ENCODE measurements at regions not wholly inside any gene's neighbourhood (a gene's known extent, or its start where the extent isn't known, plus 50 kb on each side); places are given as distances from the start of the nearest gene placed in this dataset.
A peak's percentile ranks its signal among the peaks of the same experiment; 100 is the strongest.

DNA sequence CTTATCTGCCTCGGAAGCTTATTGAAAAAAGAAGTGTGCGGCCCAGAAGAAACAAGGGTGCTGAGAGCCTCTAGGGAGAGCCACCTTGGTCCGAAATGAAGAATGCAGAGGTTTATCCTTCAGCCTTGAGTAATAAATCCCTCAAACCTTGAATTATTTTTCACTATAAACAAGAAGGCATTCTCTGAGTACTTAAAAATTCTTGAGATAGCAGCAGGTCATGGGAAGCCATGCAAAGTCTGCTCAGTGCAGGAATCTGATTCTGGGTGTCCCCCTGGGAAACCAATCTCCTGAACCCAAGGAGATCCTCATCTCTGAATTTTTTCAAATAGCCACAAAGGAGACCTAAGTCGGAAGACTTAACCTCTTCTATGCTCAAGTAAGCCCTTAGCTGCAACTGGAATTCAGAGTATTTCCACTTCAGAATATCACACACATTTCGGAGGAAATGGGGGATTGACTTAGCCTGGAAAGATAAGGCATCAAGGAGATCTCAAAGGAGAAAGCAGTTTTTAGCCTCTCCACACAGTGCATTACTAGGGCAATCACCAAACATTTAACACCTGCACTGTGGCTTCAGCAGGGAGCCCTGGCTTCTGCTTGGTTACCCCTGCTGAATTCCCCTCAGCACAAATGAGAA lies 365.0 kb downstream of the ETS1 start:
- no peak overlapping the region for H3K4me3 Mint-ChIP-seq
- intact Hi-C loops (cut with micrococcal nuclease), result no loop called here

DNA sequence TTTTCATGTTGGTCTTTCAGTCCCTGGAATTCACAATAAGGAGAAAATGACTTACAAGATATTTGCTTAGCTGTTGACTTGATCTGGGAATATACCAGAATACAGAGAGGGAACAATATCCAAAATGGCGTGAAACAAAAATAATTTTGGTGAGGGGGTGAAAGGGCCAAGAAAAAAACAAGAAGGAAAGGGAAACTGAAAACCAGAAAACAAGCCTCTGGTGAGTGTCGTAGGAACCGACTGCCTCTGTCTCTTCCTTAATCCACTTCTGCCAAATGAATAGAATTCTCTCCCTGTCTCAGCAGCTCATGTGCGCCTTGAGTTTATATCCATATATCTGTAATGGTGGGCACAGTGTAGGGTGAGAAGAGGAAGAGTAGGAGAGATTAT lies 367.6 kb downstream of the ETS1 start:
- peaks cover 4% of the 10 kb centered on the region for H3K4me1 Mint-ChIP-seq
- H3K9me3 Mint-ChIP-seq, result peaks cover 8% of the 10 kb centered on the region
- no peak overlapping the region for H3K27ac Mint-ChIP-seq
- no peak for DNase-seq
- intact Hi-C loops (cut with micrococcal nuclease), result no loop called here
- H3K27me3 Mint-ChIP-seq, result no peaks in the 10 kb centered on the region
- H3K4me3 Mint-ChIP-seq, result no peak overlapping the region
- H3K36me3 Mint-ChIP-seq (ENCODE audit: low read depth), result peaks cover 4% of the 10 kb centered on the region

More for the DNA sequence above, 365.0 kb downstream of the ETS1 start:
- H3K36me3 Mint-ChIP-seq (ENCODE audit: low read depth), result peaks cover 5% of the 10 kb centered on the region
- H3K27ac Mint-ChIP-seq, result no peak overlapping the region
- H3K4me1 Mint-ChIP-seq, result peaks cover 18% of the 10 kb centered on the region
- peak; percentile 38 for DNase-seq
- H3K9me3 Mint-ChIP-seq, result peaks cover 3% of the 10 kb centered on the region
- no peaks in the 10 kb centered on the region for H3K27me3 Mint-ChIP-seq

DNA sequence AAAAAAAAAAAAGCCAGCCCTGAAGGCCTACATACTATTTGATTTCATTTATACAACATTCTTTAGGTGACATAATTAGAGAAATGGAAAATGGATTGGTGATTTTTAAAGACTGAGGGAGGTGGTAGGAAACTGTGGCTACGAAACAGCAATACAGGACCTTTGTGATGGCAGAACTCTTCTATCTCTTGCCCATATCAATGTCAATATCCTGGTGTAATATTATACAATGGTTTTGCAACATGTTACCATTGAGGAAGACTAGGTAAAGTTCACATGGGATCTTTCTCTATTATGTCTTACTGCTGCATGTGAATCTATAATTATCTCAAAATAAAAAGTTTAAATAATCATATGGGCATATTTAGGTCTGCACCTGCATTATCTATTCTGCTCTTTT lies 371.2 kb downstream of the ETS1 start:
- H3K9me3 Mint-ChIP-seq, result peaks cover 7% of the 10 kb centered on the region
- intact Hi-C loops (cut with micrococcal nuclease), result no loop called here
- no peak overlapping the region for H3K27ac Mint-ChIP-seq
- H3K4me1 Mint-ChIP-seq, result no peaks in the 10 kb centered on the region
- no peak for DNase-seq
- no peaks in the 10 kb centered on the region for H3K36me3 Mint-ChIP-seq (ENCODE audit: low read depth)
- no peaks in the 10 kb centered on the region for H3K27me3 Mint-ChIP-seq
- H3K4me3 Mint-ChIP-seq, result no peak overlapping the region

DNA sequence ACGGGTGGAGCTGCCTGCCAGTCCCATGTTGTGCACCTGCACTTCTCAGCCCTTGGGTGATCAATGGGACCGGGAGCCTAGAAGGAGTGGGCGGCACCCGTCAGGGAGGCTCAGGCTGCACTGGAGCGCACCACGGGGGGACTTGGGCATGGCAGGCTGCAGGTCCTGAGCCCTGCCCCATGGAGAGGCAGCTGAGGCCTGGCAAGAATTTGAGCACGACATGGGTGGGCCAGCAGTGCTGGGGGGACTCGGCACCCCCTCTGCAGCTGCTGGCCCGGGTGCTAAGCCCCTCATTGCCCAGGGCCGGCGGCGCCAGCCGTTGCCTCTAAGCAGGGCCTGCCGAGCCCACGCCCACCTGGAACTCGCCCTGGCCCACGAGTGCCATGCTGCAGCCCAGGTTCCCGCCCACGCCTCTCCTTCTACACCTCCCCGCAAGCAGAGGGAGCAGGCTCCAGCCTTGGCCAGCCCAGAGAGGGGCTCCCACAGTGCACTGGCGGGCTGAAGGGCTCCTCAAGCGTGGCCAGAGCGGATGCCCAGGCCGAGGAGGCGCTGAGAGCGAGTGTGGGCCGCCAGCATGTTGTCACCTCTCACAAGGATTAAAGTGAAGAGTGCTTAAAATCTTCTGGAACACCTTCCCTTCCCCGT lies 372.0 kb downstream of the ETS1 start:
- H3K9me3 Mint-ChIP-seq, result peaks cover 7% of the 10 kb centered on the region
- intact Hi-C loops (cut with micrococcal nuclease), result no loop called here
- no peak overlapping the region for H3K27ac Mint-ChIP-seq
- H3K27me3 Mint-ChIP-seq, result no peaks in the 10 kb centered on the region
- no peaks in the 10 kb centered on the region for H3K36me3 Mint-ChIP-seq (ENCODE audit: low read depth)
- H3K4me3 Mint-ChIP-seq, result no peak overlapping the region
- DNase-seq, result no peak
- H3K4me1 Mint-ChIP-seq, result no peaks in the 10 kb centered on the region

DNA sequence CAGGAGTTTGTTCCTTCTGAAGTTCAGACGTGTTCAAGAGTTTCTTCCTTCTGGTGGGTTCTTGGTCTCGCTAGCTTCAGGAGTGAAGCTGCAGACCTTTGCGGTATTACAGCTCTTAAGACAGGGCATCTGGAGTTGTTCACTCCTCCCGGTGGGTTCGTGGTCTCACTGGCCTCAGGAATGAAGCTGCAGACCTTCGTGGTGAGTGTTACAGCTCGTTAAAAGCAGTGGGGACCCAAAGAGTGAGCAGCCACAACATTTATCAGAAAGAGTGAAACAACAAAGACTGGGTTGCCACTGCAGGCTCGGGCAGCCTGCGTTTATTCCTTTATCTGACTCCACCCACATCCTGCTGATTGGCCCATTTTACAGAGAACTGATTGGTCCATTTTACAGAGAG lies 373.1 kb downstream of the ETS1 start:
- H3K9me3 Mint-ChIP-seq, result peaks cover 7% of the 10 kb centered on the region
- no peak for DNase-seq
- no peak overlapping the region for H3K4me3 Mint-ChIP-seq
- H3K4me1 Mint-ChIP-seq, result no peaks in the 10 kb centered on the region
- no peak overlapping the region for H3K27ac Mint-ChIP-seq
- no peaks in the 10 kb centered on the region for H3K36me3 Mint-ChIP-seq (ENCODE audit: low read depth)
- H3K27me3 Mint-ChIP-seq, result no peaks in the 10 kb centered on the region
- intact Hi-C loops (cut with micrococcal nuclease), result no loop called here

DNA sequence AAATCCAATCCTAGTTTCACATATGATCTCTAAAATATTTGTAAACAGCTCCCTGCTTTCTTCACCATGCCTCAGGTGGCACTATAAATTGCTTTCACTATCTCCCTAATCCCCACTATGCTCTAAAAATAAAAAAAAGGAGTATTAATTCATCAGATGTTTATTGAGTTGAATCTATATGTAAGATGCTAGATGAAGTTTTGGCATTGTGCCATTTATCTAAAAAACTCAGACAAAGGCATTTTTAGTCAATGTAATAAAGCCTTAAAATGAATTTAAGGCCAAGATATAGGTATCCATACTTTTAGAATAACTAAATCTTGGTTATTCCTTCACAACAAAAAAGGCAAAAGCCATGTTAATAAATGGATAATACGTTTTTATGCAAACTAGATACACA lies 373.9 kb downstream of the ETS1 start:
- intact Hi-C loops (cut with micrococcal nuclease), result no loop called here
- DNase-seq, result no peak
- H3K27me3 Mint-ChIP-seq, result no peaks in the 10 kb centered on the region

DNA sequence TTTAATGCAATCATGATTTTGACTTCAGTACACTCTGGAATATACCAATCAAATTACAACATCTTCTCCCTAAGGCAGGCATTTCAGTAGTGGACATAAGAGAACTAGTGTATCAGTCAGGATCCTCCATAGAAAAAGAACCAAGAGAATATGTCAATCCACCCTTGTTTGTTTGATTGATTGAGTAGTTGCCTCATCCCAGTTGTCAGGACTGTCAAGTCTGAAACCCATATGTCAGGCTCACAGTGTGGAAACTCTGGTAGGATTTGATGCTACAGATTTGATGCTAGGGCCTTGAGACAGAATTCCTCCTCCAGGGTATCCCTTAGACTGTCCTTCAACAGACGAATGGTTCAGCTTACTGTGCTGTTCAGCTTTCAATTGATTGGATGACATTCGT lies 375.0 kb downstream of the ETS1 start:
- no peak overlapping the region for H3K27ac Mint-ChIP-seq
- no peak for DNase-seq
- peaks cover 15% of the 10 kb centered on the region for H3K9me3 Mint-ChIP-seq
- H3K4me1 Mint-ChIP-seq, result peaks cover 3% of the 10 kb centered on the region
- intact Hi-C loops (cut with micrococcal nuclease), result no loop called here
- no peaks in the 10 kb centered on the region for H3K27me3 Mint-ChIP-seq
- H3K4me3 Mint-ChIP-seq, result no peak overlapping the region
- no peaks in the 10 kb centered on the region for H3K36me3 Mint-ChIP-seq (ENCODE audit: low read depth)

More for the DNA sequence above, 373.9 kb downstream of the ETS1 start:
- H3K9me3 Mint-ChIP-seq, result peaks cover 7% of the 10 kb centered on the region
- H3K4me1 Mint-ChIP-seq, result no peaks in the 10 kb centered on the region
- H3K27ac Mint-ChIP-seq, result no peak overlapping the region
- H3K4me3 Mint-ChIP-seq, result no peak overlapping the region
- no peaks in the 10 kb centered on the region for H3K36me3 Mint-ChIP-seq (ENCODE audit: low read depth)

DNA sequence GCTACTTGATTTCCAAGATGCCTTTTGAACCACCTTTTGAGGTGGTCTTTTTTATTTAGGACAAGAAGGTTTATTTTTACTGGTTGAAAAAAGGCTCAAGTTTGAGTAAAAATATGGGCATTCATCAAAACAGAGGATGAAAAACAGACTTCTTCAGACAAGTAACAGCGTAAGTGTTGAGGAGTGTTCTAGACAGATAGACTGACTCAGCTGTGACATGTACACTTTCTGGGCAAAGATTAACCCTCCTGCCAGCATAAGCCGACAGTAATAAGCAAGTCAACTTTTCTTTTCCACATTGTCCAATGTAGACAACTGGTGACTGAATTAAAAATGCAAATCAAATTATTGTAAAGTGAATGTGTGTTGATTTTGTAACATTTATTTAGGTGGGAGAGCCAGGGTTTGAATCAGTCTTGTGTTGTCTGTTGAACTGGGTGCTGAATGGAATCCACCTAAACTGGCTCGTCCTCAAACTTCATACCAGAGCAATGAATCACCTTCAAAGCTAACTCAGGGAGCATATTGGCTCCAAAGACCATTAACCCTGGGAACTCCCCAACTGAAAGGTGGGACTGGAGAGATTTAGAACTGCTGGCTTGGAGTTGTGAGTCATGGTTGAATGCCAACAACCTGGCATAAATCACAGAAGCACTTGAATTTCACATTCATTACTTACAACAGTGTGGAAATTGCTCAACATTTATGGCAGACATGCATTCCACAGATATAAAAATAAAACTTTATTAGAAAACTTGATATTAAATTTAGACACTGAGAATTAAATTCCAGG lies 377.0 kb downstream of the ETS1 start:
- Mint-ChIP-seq H3K4me1 (peaks cover 5% of the 10 kb centered on the region), H3K27ac (no peak overlapping the region), H3K27me3 (no peaks in the 10 kb centered on the region), H3K36me3 (ENCODE audit: low read depth) (no peaks in the 10 kb centered on the region), H3K9me3 (peaks cover 16% of the 10 kb centered on the region), H3K4me3 (no peak overlapping the region)
- intact Hi-C loops (cut with micrococcal nuclease), result no loop called here
- DNase-seq, result no peak

DNA sequence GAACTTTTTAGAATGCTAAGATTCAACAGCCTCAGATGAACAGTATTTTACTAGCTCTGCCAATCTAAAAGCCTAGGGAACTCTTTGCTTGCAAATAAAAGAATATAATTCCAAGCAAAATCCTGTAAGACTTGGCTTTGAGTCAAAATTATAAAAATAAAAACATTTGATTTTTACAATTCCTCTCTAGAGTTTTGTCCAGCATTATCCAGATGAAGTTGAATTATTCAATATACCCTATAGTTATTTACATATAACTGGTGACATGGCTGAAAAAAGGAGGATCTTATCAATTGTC lies 378.3 kb downstream of the ETS1 start:
- no peak overlapping the region for H3K27ac Mint-ChIP-seq
- no peak for DNase-seq
- H3K4me3 Mint-ChIP-seq, result no peak overlapping the region
- intact Hi-C loops (cut with micrococcal nuclease), result no loop called here
- H3K27me3 Mint-ChIP-seq, result no peaks in the 10 kb centered on the region
- peaks cover 16% of the 10 kb centered on the region for H3K9me3 Mint-ChIP-seq
- peaks cover 9% of the 10 kb centered on the region for H3K4me1 Mint-ChIP-seq
- H3K36me3 Mint-ChIP-seq (ENCODE audit: low read depth), result no peaks in the 10 kb centered on the region

DNA sequence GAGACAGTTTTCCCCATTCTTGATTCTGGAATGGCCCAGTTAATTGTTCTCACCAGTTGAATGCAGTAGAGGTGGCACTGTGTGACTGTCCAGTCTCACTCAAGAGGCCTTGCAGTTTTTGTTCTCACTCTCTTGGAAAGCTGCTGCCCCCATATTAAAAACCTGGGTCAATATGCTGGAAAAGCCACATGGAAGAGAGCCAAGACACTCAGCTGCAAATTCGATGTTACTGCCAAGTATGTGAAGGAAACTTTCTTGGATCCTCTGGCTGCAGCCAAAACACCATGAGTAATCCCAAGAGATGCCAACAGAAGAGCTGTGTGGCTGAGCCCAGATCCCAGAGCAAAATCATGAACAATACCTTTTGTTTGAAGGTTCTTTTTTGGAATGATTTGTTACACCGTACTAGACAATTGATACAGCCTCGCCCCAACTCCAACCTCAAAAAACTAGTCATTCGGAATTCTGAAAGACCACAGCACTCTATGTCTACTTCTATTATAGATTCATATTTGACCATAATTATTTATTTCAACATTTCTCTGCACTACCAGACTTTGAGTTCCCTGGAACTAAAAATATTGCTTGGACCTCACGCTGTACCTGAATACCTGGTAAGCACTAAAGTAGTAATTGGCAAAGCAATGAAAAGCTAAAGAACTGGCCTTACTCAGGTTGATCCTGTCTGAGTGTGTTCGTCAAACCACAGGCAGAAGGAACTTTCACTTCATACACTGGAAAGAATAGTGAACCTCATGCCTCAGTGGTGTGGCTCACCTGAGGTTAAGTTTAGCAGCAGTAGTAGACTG lies 378.8 kb downstream of the ETS1 start:
- no peaks in the 10 kb centered on the region for H3K36me3 Mint-ChIP-seq (ENCODE audit: low read depth)
- no peak for DNase-seq
- H3K9me3 Mint-ChIP-seq, result peaks cover 16% of the 10 kb centered on the region
- intact Hi-C loops (cut with micrococcal nuclease), result no loop called here
- H3K27ac Mint-ChIP-seq, result no peak overlapping the region
- no peak overlapping the region for H3K4me3 Mint-ChIP-seq
- no peaks in the 10 kb centered on the region for H3K27me3 Mint-ChIP-seq
- H3K4me1 Mint-ChIP-seq, result peaks cover 9% of the 10 kb centered on the region

DNA sequence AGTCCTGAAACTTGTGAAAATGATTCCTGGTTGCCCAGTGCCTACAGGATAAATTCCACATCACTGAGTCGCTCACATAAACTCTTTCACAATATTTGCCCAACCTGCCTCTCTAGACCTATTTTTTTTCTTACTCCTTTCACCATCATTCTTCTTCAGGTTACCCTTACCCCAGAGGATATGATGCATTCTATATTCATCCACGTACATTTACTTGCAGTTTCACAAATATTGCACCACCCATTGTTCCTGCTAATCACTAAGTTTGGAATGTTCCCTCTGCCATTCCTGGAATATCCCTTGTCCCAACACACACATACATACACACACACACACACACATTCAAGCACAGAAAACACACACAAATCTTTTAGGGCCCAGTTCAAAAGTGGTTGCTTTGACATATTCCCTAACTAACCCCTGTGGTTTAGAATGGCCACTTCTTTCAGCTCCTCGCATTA lies 379.5 kb downstream of the ETS1 start:
- intact Hi-C loops (cut with micrococcal nuclease), result no loop called here
- Mint-ChIP-seq H3K9me3 (peaks cover 16% of the 10 kb centered on the region), H3K27me3 (no peaks in the 10 kb centered on the region), H3K36me3 (ENCODE audit: low read depth) (no peaks in the 10 kb centered on the region), H3K4me3 (no peak overlapping the region), H3K27ac (no peak overlapping the region), H3K4me1 (peaks cover 9% of the 10 kb centered on the region)
- DNase-seq, result no peak

DNA sequence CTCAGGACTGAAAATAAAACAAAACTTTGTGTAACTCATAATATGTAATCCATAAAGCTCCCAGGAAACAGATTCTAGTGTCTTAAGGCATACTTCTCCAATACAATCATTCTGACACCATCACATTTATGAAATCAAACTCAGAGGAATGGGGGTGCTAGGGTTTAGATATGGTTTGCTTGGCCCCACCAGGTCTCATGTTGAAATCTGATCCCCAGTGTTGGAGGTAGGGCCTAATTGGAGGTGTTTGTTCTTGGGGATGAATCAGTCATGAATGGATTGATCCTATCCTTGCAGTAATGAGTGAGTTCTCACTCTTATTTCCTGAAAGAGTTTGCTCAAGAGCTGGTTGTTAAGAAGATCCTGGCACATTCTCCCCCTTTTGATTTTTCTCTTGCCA lies 380.9 kb downstream of the ETS1 start:
- no peak overlapping the region for H3K27ac Mint-ChIP-seq
- H3K9me3 Mint-ChIP-seq, result peaks cover 13% of the 10 kb centered on the region
- no peak for DNase-seq
- H3K27me3 Mint-ChIP-seq, result no peaks in the 10 kb centered on the region
- H3K4me3 Mint-ChIP-seq, result no peak overlapping the region
- no peaks in the 10 kb centered on the region for H3K36me3 Mint-ChIP-seq (ENCODE audit: low read depth)
- peaks cover 12% of the 10 kb centered on the region for H3K4me1 Mint-ChIP-seq
- intact Hi-C loops (cut with micrococcal nuclease), result no loop called here

DNA sequence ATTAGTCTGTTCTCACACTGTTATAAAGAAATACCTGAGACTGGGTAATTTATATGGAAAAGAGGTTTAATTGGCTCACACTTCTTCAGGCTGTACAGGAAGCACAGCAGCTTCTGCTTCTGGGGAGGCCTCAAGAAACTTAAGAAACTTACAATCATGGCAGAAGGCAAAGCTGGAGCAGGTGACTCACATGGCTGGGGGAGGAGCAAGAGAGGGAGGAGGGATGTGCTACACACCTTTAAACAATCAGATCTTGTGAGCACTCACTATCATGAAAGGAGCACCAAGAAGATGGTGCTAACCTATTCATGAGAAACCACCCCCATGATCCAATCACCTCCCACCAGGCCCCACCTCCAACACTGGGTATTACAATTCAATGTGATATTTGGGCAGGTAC lies 381.6 kb downstream of the ETS1 start:
- Mint-ChIP-seq H3K4me1 (peaks cover 12% of the 10 kb centered on the region), H3K4me3 (no peak overlapping the region), H3K36me3 (ENCODE audit: low read depth) (no peaks in the 10 kb centered on the region), H3K27ac (no peak overlapping the region), H3K27me3 (no peaks in the 10 kb centered on the region), H3K9me3 (peaks cover 13% of the 10 kb centered on the region)
- intact Hi-C loops (cut with micrococcal nuclease), result no loop called here
- no peak for DNase-seq

DNA sequence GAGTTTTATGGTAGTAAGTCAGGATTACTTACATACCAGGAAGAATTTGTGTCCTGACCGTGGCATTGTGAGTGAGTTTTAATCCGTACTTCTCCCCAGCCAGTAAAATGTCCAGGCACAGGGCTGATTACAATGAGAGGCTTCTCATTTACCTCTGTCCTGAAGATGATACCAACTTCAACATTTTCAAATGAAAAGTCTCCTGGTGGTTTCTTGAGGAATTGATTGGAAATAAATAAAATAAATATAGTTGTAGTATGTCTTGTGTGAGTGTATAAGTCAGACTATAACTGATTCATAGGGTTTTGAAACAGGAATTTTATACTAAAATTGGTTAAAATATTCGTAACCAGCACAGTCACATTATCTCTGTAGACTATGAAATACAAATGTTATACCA lies 382.5 kb downstream of the ETS1 start:
- intact Hi-C loops (cut with micrococcal nuclease), result no loop called here
- no peaks in the 10 kb centered on the region for H3K27me3 Mint-ChIP-seq
- no peak for DNase-seq
- peaks cover 12% of the 10 kb centered on the region for H3K4me1 Mint-ChIP-seq
- no peaks in the 10 kb centered on the region for H3K36me3 Mint-ChIP-seq (ENCODE audit: low read depth)
- H3K4me3 Mint-ChIP-seq, result no peak overlapping the region
- H3K27ac Mint-ChIP-seq, result no peak overlapping the region
- H3K9me3 Mint-ChIP-seq, result peaks cover 13% of the 10 kb centered on the region

Data from activated CD4-positive, alpha-beta T cell treated with anti-CD3 and anti-CD28 coated beads, Interleukin-2, amount 10 ng/mL, durations not matched to agents 24 days and 14 days (primary cell).